GM21723 (cell line): ENCODE measurements at regions not wholly inside any gene's neighbourhood (a gene's known extent, or its start where the extent isn't known, plus 50 kb on each side); places are given as distances from the start of the nearest gene placed in this dataset.
"Not testable (repeated sequence)": the region's sequence is repeated elsewhere in the genome, so short reads cannot be mapped to it uniquely, and the experiment has no call there.

ENCODE experiments used
- ATAC-seq: cut with Tn5 transposase; IDR thresholded peaks from one replicate; pipeline ENCODE4 v1.9.1; 2021; ENCODE audit warnings: mild to moderate bottlenecking, moderate library complexity; ENCODE audit not compliant: unreplicated experiment

GRCh38 chr9:104980039-104980654, 52.2 kb upstream of the ABCA1 start:
- ATAC-seq, result no peak

- ATAC-seq, result no peak
Measured at GRCh38 chr9:104981543-104982129, 53.7 kb upstream of the ABCA1 start.

GRCh38 chr9:104982543-104982942, 54.6 kb upstream of the ABCA1 start:
- no peak for ATAC-seq

GRCh38 chr9:104983491-104983890, 55.5 kb upstream of the ABCA1 start:
- ATAC-seq, result no peak

GRCh38 chr9:104984121-104984520, 56.2 kb upstream of the ABCA1 start:
- ATAC-seq, result no peak

- no peak for ATAC-seq
Measured at GRCh38 chr9:104984542-104984941, 56.6 kb upstream of the ABCA1 start.

- no peak for ATAC-seq
Measured at GRCh38 chr9:104984948-104985347, 57.0 kb upstream of the ABCA1 start.

- ATAC-seq, result no peak
Measured at GRCh38 chr9:104986096-104986495, 58.1 kb upstream of the ABCA1 start.

GRCh38 chr9:104987743-104988142, 59.8 kb upstream of the ABCA1 start:
- no peak for ATAC-seq

GRCh38 chr9:104988539-104988938, 60.6 kb upstream of the ABCA1 start:
- no peak for ATAC-seq

GRCh38 chr9:104991144-104991953, 63.4 kb upstream of the ABCA1 start:
- ATAC-seq, result peak; percentile 89

GRCh38 chr9:104992659-104993058, 64.7 kb upstream of the ABCA1 start:
- no peak for ATAC-seq

GRCh38 chr9:104993291-104993963, 65.5 kb upstream of the ABCA1 start:
- no peak for ATAC-seq

GRCh38 chr9:104997536-104997935, 69.6 kb upstream of the ABCA1 start:
- no peak for ATAC-seq

- ATAC-seq, result no peak
Measured at GRCh38 chr9:104999136-104999535, 71.2 kb upstream of the ABCA1 start.

GRCh38 chr9:105000529-105000928, 72.6 kb upstream of the ABCA1 start:
- ATAC-seq, result peak; percentile 60

- no peak for ATAC-seq
Measured at GRCh38 chr9:105004466-105005090, 76.6 kb upstream of the ABCA1 start.

GRCh38 chr9:105005186-105005585, 77.2 kb upstream of the ABCA1 start:
- no peak for ATAC-seq

- ATAC-seq, result no peak
Measured at GRCh38 chr9:105006514-105006913, 78.6 kb upstream of the ABCA1 start.

GRCh38 chr9:105007143-105007542, 79.2 kb upstream of the ABCA1 start:
- ATAC-seq, result no peak

- ATAC-seq, result not testable (repeated sequence)
Measured at GRCh38 chr9:105010089-105010488, 82.1 kb upstream of the ABCA1 start.
